HS-27A (cell line): ENCODE measurements at regions not wholly inside any gene's neighbourhood (a gene's known extent, or its start where the extent isn't known, plus 50 kb on each side); places are given as distances from the start of the nearest gene placed in this dataset.

Source experiments
- DNase-seq: peaks from one replicate; pipeline ENCODE4 v3.0.0-alpha.2; 2012; ENCODE audit warnings: low read depth, missing footprints

GRCh38 chr1:118736322-118736721 lies 251.8 kb downstream of the TBX15 start:
- no peak for DNase-seq

GRCh38 chr1:118717893-118718292 lies 270.2 kb downstream of the TBX15 start:
- DNase-seq = no peak

DNA sequence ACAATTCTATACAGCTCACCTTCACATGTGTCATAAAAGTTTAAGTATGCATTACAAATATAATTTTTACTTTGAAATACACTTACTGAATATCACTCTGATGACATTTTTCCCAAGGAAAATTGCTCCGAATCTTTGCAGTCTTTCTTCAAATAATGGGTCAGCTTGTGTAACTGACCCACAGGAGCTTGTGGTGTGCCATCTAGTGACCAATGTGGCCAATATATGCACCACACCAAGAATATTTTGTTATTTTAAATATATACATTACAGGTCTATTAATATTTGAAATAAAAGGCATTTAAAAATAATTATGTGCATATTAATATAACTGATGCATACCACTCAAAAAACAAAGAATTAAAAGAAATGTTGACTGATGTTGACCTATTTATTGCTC lies 271.4 kb downstream of the TBX15 start:
- no peak for DNase-seq

DNA sequence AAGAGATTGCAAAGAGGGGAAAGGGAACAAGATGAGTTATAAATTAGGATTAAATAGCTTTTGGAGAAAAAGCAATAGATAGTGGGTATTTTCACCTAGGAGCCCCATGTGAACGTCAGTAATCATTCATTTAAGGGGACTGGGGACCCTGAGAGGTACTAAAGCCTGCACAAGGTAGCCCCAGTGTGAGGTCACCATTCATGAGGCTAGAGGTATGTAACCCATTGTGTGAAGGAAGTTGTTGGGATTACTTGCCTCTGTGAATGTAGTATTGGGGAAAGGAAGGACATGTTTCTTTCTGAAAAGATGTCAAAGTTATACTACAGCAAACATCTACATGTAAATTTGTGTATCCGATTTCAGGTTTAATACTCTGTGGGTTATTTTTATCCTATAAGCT lies 276.8 kb downstream of the TBX15 start:
- DNase-seq = no peak

DNA sequence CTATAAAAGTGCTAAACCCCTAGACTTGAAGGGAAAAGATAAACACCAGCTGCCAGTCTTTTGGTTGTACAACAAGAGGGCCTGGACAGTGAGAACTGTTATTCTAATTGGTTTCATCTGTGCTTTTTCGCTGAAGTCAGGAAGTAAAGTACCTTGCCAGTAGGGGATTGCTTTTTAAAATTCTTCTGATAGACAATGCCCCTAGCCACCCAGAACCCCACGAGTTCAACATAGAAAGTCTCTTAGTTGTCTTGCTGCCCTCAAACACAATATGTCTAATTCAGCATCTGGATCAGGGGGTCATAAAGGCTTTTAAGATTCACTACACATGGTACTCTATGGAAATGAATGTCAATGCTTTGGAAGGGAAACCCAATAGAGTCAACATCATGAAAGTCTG lies 289.2 kb downstream of the TBX15 start:
- DNase-seq = no peak

- DNase-seq = no peak
These were observed 296.0 kb downstream of the TBX15 start for GRCh38 chr1:118692143-118692542.

DNA sequence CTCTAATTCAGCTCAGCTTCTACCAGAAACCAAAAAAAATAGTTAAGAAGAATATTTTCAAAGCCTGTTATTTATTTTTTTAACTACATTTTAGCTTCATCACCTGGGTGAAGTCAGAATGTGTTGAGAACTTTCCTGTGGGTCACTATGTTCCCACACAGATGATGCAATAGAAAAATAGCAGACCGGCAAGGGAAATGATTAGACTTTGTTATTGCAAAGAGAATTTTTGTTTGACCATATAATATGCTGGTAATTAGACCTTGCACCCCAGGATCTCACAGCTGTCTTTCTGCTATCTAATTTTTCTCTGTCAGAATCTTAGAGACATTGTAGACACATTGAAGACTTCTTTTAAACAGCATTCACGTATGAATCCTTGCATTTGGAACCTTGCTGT lies 299.3 kb downstream of the TBX15 start:
- DNase-seq = no peak

DNA sequence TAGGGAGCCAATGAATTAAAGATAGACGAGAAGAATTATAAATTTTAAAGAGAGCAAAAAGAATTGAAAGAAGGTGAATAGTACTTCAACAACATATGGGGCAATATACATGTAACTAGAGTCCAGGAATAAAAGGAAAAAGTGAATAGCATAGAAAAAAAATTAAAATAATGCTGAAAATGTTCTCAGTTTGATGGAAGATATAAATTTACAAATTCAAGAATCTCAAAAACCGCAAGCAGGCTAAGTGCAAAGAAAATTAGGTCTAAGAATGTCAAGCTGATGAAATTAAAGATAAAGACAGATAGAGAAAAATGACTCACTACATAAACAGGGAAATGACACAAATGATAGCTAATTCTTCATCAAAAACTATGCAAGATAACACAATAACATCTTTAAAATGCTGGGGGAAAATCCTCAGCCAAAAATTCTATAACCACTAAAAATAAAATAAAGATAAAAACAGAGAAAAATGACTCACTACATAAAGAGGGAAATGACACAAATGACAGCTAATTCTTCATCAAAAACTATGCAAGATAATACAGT lies 326.3 kb downstream of the TBX15 start:
- peak; percentile 14 for DNase-seq

DNA sequence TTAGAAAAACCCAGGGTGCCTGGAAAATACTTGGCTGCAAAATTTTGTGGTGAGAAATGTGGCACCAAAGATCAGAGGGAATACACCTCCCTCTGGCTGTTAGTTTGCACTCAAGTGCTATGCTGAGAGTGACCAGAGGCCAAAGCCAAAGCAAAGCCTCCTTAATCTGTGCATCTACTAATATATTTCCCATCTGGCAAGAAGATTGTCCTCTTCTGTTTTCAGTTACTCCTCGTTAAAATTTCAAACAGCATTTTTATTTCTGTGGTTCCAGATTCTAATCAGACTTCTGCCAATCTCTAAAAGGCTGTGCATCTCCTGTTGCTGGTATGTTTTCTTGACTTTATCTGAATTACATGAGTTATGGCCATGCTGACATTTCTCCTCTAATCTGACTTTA lies 327.4 kb downstream of the TBX15 start:
- DNase-seq = no peak

DNA sequence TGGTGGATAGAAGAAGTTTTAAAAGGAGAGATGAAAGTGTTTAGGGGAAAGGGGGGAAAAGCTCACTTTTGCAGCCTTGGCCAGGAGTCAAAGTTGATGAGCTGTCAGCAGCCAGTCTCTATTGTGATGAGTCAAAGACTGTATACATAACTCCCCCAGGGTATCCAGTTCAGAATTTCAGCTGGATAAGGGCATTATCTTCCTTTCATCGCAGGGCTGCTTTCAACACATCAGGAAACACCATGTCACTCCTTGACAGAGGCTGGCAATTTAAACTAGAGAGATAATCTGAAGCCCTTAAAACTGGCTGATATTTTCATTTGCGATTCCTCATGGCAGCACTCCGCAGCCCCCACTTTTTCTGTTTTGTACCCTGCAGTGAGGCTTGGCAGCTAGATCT lies 328.5 kb downstream of the TBX15 start:
- DNase-seq = no peak

- DNase-seq = no peak
These were observed 337.9 kb downstream of the TBX15 start for GRCh38 chr1:118650107-118650807.

- DNase-seq = no peak
These were observed 338.6 kb downstream of the TBX15 start for GRCh38 chr1:118649369-118650106.

- DNase-seq = no peak
These were observed 352.1 kb downstream of the TBX15 start for GRCh38 chr1:118636004-118636403.

- no peak for DNase-seq
These were observed 360.7 kb downstream of the TBX15 start for GRCh38 chr1:118627435-118627834.

DNA sequence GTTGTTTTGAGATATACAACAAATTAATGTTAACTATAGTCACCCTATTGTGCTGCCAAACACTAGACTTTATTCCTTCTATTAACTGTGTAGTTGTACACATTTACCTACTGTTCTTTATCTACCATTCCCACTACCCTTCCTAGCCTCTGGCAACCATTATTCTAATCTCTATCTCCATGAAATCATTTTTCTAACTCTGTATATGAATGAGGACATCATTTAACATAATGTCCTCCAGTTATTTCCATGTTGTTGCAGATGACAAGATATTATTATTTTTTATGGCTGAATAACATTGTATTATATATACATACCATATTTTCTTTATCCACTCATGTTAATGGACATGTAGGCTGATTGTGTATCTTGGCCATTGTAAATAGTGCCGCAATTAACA lies 366.3 kb downstream of the TBX15 start:
- no peak for DNase-seq

DNA sequence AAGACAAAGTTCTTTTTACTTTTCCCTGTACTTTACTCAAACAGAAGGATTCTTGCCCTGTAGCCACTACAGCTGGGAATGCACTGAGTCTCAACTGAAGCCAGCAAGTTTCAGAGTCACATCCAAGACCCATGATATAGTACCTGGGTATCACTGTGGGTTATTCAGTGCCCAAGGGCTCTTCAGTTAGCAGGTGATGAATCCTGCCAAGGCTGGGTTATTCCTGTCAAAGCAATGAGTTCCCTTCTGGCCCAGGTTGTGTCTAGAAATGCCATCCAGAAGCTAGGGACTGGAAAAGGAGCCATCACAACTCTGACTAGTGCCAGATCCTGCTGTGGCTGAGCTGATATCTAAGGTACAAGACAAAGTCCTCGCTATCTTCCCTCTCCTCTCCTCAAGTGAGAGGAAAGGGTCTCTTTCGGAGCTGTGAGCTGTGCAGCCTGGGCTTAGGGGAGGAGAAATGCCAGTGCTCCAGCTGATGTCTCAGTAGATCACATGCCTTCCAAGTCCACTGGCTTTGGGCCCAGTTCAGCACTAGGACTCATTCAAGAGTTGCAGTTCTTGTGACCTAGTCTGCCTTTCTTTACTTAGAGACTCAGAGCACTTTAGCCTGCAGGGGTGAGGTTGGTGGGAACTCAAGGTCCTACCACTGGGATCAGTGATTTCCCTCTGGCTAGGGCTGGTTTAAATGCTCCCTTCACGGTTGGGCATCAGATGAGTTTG lies 369.4 kb downstream of the TBX15 start:
- no peak for DNase-seq

DNA sequence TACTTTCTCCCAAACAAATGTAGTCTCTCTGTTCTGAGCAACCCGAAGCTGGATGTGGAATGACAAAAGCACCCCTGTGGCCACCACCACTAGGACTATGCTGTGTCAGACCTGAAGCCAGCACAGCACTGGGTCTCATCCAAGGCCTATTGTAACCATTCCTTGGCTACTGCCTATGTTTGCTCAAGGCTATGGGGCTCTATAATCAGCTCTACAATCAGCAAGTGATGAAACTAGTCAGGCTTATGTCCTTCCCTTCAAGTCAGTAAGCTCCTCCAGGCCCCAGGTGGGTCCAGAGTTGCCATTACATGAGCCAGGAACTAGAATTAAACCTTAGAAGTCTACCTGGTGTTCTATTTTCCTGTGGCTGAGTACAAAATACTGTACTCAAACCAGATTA lies 370.2 kb downstream of the TBX15 start:
- DNase-seq = no peak

GRCh38 chr1:118615066-118615465 lies 373.1 kb downstream of the TBX15 start:
- DNase-seq = no peak

- no peak for DNase-seq
These were observed 398.8 kb downstream of the TBX15 start for GRCh38 chr1:118589238-118589846.

GRCh38 chr1:118588566-118588965 lies 399.6 kb downstream of the TBX15 start:
- no peak for DNase-seq

- DNase-seq = no peak
These were observed 393.2 kb upstream of the SPAG17 start for GRCh38 chr1:118578276-118578675.

GRCh38 chr1:118575060-118575459 lies 390.0 kb upstream of the SPAG17 start:
- no peak for DNase-seq
